ENCODE measurements at regions not wholly inside any gene's neighbourhood (a gene's known extent, or its start where the extent isn't known, plus 50 kb on each side); places are given as distances from the start of the nearest gene placed in this dataset.
"Not testable (repeated sequence)": the region's sequence is repeated elsewhere in the genome, so short reads cannot be mapped to it uniquely, and the experiment has no call there.

DNA sequence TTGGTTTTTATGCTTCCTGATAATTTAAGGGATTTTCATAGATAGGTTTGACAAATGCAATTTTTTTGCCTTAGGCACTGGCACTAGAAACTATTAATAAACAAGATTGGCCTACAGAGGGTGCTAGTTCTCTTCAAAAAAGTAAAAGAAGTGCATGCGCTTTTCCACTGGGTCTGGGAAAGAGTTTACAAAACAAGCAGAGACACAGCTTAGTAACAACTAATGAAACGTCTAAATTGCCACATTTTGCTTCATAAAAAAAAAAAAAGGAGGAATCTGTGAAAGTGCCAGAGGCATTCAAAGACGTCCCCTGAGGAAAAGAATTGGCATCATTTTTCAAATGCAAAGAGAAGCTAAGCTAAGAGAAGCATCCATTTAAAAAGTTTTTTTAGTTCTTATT is 58.3 kb upstream of the EEA1 start:
- DNase-seq, result no peak

DNA sequence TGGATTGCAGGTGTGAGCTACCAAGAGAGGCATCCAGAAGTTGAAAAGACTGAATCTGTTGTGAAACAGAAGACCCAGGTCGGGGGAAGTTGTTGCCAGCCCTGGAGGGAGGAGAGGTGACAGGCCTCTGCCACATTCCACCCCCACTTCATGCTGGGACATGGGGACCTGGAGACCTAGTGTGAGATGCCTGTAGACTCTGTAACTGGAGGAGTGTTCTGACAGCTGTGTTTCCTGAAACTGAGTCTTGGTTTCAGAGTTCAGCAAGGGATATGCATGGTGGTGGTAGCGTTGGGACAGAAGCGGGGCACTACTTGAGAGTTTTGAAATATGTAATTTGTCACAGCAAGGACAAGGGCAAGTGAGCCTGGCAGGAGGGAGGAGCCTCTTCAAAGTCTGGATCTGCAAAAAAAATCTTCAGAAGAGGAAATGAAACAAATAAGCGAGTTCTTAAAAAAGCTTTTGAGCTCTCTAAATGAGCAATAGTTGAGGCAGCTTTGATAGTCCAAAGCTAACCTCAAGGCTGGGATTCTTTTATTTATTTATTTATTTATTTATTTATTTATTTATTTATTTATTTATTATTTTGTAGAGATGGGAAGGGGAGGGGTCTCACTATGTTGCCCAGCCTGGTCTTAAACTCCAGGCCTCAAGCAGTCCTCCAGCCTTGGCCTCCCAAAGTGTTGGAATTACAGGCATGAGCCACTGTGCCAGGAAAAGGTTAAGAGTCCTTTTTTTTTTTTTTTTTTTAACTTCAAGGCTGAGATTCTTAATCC is 58.9 kb upstream of the EEA1 start:
- DNase-seq, result no peak

DNA sequence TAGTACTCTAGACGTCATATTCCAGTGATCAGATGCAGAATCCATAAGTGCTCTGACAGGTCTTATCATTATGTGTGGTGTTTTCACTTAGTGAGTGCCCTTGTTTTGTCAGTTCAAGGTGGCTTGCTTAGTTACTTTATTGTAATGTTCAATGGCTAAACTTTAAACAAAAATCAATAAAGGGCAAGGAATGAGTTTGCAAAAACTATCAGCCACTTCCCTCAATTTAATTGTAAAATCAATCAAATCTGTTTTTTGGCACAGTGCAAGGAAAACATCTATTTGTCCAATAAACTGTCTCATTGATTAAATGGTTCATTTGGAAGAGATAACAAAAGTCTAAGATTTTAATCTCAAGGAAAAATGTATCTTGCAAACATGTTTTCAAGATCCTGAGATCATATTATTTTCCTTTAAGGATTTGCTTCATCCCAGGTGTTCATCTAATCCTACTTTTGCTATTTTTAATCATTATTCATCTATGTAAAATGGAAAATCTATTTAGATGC is 59.6 kb upstream of the EEA1 start:
- no peak for DNase-seq

DNA sequence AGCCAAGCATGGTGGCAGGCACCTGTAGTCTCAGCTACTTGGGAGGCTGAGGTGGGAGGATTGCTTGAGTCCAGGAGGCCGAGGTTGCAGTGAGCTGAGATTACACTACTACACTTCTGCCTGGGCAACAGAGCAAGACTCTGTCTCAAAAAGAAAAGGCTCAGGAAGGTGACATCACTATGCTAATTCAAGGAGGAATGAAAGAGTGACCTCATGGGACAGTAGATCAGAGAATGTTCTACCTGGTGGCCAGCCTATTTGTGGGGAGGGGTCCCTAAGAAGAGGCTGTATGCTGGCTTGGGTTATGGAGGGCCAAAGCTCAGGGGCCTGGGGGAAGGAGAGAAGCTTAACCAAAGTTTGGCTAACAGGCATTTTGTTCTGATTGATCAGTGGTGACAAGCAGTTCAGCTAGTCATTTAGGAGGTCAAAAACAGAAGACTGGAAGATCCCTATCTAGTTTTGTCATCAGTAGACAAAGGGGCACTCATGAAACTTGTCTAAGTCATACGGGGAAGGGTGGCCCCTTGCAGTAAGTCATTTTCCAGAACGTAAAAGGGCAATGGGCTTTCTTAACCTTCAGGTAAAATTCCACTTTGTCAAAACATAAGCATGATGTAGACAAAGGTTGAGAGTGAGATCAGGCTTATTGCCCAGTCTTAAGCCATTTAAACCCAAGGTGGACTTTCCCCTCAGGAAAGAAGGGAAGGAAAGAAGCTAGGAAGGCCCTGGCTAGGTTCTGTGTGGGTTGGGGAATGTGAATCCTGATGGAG is 60.8 kb upstream of the EEA1 start:
- DNase-seq, result no peak

DNA sequence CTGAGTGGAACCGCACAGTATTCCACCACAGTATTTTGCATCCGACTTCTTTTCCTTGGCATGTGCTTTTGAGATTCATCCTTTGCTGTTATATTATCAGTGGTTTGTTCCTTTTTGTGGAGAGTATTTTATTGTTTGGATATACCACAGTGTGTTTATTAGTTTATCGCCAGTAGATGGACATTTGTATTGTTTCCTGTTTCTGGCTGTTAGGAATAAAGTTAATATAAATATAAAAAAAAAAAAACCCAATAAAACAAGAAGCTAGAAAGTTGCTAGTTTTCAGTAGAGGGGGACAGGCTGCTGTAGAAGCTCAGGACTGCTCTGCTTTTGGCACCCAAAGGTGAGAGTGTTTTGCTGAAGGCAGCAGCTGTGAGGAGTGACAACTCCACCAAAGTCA is 62.0 kb upstream of the EEA1 start:
- no peak for DNase-seq

GRCh38 chr12:92992041-92992440 is 62.9 kb upstream of the EEA1 start:
- DNase-seq, result no peak

DNA sequence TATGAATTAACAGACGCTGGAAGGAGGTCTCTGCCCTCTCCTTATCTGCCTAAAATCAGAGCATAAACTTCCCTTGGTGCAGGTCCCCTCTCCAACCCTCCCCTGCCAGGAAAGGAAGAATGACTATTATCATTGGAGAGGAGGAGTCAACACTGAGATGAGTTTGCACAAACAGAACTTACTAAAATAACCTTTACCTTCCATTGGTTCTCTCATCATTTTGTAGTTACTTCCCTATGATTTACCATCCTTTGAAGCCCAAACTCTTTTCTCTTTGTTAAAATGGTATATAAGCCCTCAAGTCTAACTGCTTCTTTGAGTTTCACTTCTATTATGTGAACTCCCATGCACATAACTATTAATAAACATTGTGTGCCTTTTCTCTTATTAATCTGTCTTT is 64.2 kb upstream of the EEA1 start:
- DNase-seq, result no peak

GRCh38 chr12:92995258-92995903 is 66.3 kb upstream of the EEA1 start:
- no peak for DNase-seq

DNA sequence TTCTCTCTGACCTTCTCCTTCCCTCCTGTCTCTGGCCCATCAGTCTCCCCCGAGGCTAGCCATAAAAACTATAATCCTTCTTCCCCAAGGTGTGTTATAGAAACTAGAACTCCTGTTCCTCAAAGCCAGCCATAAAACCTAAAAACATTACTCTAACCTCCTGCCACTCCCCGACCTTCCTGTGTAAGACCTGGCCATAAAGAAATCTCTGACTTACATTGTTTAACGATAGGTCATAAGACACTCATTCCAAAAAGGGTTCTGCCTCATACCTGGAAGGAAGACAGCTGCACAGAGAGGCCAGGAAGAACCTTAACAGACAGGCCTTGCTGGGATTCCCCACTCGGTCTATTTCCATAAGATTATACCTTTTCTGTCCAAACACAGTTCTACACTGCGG is 70.9 kb upstream of the EEA1 start:
- no peak for DNase-seq

- DNase-seq, result no peak
These were observed 72.3 kb upstream of the EEA1 start for GRCh38 chr12:93001407-93001806.

- no peak for DNase-seq
These were observed 73.4 kb upstream of the EEA1 start for GRCh38 chr12:93002293-93003054.

GRCh38 chr12:93003531-93004239 is 74.6 kb upstream of the EEA1 start:
- DNase-seq, result no peak

DNA sequence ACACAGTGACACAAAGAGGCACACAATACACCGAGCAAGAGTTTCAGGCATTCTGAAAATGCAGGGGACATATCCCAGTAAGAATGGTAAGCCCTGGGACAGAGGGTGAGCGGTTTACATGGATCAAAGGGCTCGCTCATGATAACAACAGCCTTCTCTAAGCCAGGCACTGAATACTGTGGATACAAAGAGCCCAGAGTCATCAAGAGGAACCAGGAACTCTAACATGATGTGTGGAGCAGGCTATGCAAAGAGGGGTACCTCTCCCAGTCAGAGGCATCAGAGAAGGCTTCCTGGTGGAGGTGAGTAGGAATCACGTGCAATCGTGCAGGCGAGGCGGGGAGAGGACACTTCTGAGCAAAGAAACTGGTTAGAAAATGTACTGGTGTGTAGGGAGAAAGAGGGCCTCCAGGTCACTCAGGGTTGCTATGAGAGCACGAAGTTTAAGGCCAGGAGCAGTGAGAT is 76.9 kb upstream of the EEA1 start:
- no peak for DNase-seq

DNA sequence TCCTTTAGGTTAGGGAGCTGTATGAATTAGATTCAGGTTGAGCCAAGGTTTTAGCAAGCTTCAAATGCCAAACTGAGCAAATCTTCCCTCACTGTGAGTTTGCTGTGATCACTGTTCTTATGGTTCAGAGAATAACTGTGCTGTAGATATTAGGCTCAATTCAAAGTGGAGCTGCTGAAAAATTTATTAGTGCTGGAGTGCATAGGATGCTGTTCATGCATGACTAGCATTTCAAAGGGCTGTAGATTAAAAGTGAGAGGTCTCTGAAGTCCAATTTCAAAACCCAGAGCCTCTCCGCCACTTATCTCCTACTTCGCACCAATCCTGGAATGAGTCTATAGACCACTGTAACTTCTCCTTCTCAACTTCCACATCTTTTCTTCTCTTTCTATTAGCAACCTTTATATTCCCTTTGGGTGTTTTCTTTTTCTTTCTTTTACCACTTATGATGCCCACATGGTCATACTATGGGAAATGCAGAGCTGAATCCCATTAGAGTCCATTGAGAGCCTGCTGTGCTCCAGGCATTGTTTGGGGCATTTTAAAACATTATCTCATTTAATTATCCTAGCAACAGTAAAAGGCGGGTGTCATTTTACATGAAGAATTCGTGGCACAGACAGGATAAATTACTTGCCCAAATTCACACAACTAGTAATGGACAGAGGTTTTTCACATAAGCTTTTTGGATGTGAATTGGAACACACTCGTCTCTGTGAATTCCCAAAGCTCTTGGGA is 77.5 kb upstream of the EEA1 start:
- DNase-seq, result no peak

DNA sequence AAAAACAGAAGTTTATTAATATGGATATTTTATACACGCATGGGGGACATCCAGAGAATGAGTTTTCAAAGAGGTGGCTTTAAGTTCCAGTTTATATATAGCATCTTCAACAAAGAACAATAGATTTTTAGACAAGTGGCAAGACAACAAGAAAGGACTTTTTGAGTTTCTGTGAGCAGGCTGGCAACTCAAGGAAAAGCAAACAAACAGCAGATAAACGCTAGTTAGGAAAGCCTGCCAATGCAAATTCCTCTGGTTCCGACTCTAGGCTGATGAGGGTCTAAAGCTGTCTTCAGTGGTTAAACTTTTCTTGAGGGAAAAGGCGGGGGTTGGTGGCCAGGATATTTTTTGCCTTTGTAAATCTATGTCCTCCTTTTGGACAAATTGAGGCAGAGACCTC is 78.4 kb upstream of the EEA1 start:
- DNase-seq, result no peak

DNA sequence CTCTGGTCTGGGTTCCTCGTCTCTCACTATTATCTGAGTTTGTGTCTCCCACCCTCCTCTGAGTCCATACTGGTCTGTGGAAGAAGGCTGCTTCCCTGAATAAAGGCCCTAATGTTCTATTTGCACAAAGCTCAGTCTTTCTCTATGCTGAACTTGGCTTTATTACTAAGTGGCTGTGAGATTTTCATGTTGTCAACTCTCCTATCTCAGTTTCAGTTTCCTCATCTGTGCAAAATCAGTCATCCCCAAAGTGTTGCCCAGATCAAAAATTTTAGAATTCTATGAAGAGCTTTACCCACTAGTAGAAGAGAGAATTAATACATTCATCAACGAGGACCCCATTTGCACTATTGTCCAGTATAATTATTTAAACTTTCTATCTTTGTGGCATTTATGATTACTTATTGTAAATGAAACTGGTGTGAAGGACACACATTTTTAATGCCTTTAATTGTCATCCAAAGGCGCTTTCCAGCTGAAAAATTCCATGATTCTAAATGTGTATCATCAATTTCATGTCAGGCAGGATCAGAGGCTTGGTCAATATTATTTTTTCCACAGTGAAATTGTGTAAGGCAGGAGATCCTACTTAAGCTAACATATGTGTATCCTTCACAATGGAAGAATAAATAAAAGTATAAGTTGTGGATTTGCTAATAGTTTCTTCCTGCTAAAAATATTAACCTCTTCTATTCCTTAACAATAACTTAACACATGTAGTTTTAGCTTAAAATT is 79.1 kb upstream of the EEA1 start:
- DNase-seq, result no peak

DNA sequence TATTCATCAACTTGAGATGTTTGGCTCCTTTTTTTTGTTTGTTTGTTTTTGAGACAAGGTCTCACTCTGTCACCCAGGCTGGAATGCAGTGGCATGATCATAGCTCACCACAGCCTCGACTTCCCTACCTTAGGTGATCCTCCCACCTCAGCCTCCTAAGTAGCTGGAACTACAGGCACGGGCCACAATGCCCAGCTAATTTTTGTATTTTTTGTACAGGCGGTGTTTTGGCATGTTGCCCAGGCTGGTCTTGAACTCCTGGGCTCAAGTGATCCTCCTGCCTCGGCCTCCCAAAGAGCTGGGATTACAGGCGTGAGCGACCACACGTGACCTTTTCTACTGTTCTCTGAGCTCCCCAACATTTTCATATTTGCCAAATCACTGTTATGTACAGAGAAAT is 79.8 kb upstream of the EEA1 start:
- not testable (repeated sequence) for DNase-seq

GRCh38 chr12:93009533-93009932 is 80.4 kb upstream of the EEA1 start:
- no peak for DNase-seq

GRCh38 chr12:93010461-93010860 is 81.4 kb upstream of the EEA1 start:
- DNase-seq, result no peak

- no peak for DNase-seq
These were observed 82.0 kb upstream of the EEA1 start for GRCh38 chr12:93011100-93011499.
